ENCODE measurements at regions not wholly inside any gene's neighbourhood (a gene's known extent, or its start where the extent isn't known, plus 50 kb on each side); places are given as distances from the start of the nearest gene placed in this dataset.

- Histone ChIP-seq H2AFZ (ENCODE audit: low read depth, low read length) (no peak overlapping the region), H3K9ac (ENCODE audit: low read depth, low read length) (no peak overlapping the region), H4K20me1 (ENCODE audit: insufficient read depth, low read length) (no peaks in the 10 kb centered on the region), H3K79me2 (ENCODE audit: insufficient read depth, low read length) (no peaks in the 10 kb centered on the region), H3K9me3 (ENCODE audit: insufficient read depth, low read length, severe bottlenecking) (no peaks in the 10 kb centered on the region), H3K4me1 (ENCODE audit: insufficient read depth, low read length) (no peaks in the 10 kb centered on the region), H3K4me2 (ENCODE audit: insufficient read depth, low read length) (no peak overlapping the region), H3K4me3 (ENCODE audit: low read depth in 1 of 2, low read length in 2 of 2) (no peak overlapping the region), H3K36me3 (ENCODE audit: insufficient read depth, low read length) (no peaks in the 10 kb centered on the region), H3K27me3 (ENCODE audit: insufficient read depth, low read length, poor library complexity) (peaks cover 25% of the 10 kb centered on the region), H3K27ac (ENCODE audit: low read length) (no peak overlapping the region)
- ATAC-seq (ENCODE audit: insufficient read depth, low read depth): no peak
- no peak for DNase-seq
- TF ChIP-seq, protein P1, sequence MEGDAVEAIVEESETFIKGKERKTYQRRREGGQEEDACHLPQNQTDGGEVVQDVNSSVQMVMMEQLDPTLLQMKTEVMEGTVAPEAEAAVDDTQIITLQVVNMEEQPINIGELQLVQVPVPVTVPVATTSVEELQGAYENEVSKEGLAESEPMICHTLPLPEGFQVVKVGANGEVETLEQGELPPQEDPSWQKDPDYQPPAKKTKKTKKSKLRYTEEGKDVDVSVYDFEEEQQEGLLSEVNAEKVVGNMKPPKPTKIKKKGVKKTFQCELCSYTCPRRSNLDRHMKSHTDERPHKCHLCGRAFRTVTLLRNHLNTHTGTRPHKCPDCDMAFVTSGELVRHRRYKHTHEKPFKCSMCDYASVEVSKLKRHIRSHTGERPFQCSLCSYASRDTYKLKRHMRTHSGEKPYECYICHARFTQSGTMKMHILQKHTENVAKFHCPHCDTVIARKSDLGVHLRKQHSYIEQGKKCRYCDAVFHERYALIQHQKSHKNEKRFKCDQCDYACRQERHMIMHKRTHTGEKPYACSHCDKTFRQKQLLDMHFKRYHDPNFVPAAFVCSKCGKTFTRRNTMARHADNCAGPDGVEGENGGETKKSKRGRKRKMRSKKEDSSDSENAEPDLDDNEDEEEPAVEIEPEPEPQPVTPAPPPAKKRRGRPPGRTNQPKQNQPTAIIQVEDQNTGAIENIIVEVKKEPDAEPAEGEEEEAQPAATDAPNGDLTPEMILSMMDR (IDR thresholded peaks at IDR 0.05; ENCODE audit: borderline replicate concordance, extremely low read depth, low read length, poor library complexity, severe bottlenecking): no peak
- no peak for TF ChIP-seq EZH2 (IDR thresholded peaks at IDR 0.05; ENCODE audit: borderline replicate concordance, low read depth, low read length, severe bottlenecking)
These were observed 86.2 kb upstream of the FRMD4B start for GRCh38 chr3:69472093-69472492.

DNA sequence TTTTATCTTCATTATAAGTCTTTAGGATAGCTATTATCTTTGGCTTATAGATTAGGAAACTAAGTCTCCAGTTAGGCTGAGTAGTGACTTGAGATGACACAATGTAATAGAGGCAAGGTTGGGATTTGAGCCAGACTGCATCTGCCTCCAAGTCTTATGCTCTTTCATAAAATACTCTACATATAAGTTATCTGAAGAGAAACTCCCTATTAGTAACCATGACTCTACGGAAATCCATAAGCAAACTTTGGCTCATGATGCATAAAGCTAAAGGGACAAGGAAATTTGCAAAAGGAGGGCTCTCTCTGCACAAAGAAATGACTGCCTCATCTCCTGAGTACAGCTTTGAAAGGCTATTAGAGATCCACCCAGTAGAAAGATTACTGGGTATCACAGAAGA is 77.6 kb upstream of the FRMD4B start:
- Histone ChIP-seq H3K36me3 (ENCODE audit: insufficient read depth, low read length) (no peaks in the 10 kb centered on the region), H3K9ac (ENCODE audit: low read depth, low read length) (no peak overlapping the region), H3K4me1 (ENCODE audit: insufficient read depth, low read length) (no peaks in the 10 kb centered on the region), H3K9me3 (ENCODE audit: insufficient read depth, low read length, severe bottlenecking) (no peaks in the 10 kb centered on the region), H3K27me3 (ENCODE audit: insufficient read depth, low read length, poor library complexity) (peaks cover 5% of the 10 kb centered on the region), H4K20me1 (ENCODE audit: insufficient read depth, low read length) (no peaks in the 10 kb centered on the region), H3K4me3 (ENCODE audit: low read depth in 1 of 2, low read length in 2 of 2) (no peak overlapping the region), H3K79me2 (ENCODE audit: insufficient read depth, low read length) (no peaks in the 10 kb centered on the region), H3K4me2 (ENCODE audit: insufficient read depth, low read length) (no peak overlapping the region), H3K27ac (ENCODE audit: low read length) (no peak overlapping the region), H2AFZ (ENCODE audit: low read depth, low read length) (no peak overlapping the region)
- no peak for ATAC-seq (ENCODE audit: insufficient read depth, low read depth)
- no peak for TF ChIP-seq EZH2 (IDR thresholded peaks at IDR 0.05; ENCODE audit: borderline replicate concordance, low read depth, low read length, severe bottlenecking)
- TF ChIP-seq, protein P1 (IDR thresholded peaks at IDR 0.05; ENCODE audit: borderline replicate concordance, extremely low read depth, low read length, poor library complexity, severe bottlenecking): no peak
- no peak for DNase-seq

- Histone ChIP-seq H3K36me3 (ENCODE audit: insufficient read depth, low read length) (no peaks in the 10 kb centered on the region), H4K20me1 (ENCODE audit: insufficient read depth, low read length) (no peaks in the 10 kb centered on the region), H3K4me2 (ENCODE audit: insufficient read depth, low read length) (no peak overlapping the region), H3K79me2 (ENCODE audit: insufficient read depth, low read length) (no peaks in the 10 kb centered on the region), H3K4me1 (ENCODE audit: insufficient read depth, low read length) (no peaks in the 10 kb centered on the region), H3K27ac (ENCODE audit: low read length) (no peak overlapping the region), H3K9me3 (ENCODE audit: insufficient read depth, low read length, severe bottlenecking) (no peaks in the 10 kb centered on the region), H3K9ac (ENCODE audit: low read depth, low read length) (no peak overlapping the region), H3K4me3 (ENCODE audit: low read depth in 1 of 2, low read length in 2 of 2) (no peak overlapping the region), H2AFZ (ENCODE audit: low read depth, low read length) (no peak overlapping the region), H3K27me3 (ENCODE audit: insufficient read depth, low read length, poor library complexity) (peaks cover 5% of the 10 kb centered on the region)
- ATAC-seq (ENCODE audit: insufficient read depth, low read depth) (no peak), DNase-seq (no peak)
- TF ChIP-seq, protein P1 (IDR thresholded peaks at IDR 0.05; ENCODE audit: borderline replicate concordance, extremely low read depth, low read length, poor library complexity, severe bottlenecking): no peak
- no peak for TF ChIP-seq EZH2 (IDR thresholded peaks at IDR 0.05; ENCODE audit: borderline replicate concordance, low read depth, low read length, severe bottlenecking)
These were observed 76.9 kb upstream of the FRMD4B start for GRCh38 chr3:69462826-69463100.

All from DND-41 (cell line).